K562 (cell line): ENCODE measurements at regions not wholly inside any gene's neighbourhood (a gene's known extent, or its start where the extent isn't known, plus 50 kb on each side); places are given as distances from the start of the nearest gene placed in this dataset.

ENCODE experiments used
- ATAC-seq: fragments of 200-7000 bp; cut with Tn5 transposase; 3 replicates; pipeline ENCODE4 v1.9.1; 2020; ENCODE audit warnings: moderate library complexity
- BruUV-seq: library from RNA; stranded (reverse); fragments of 400-500 nt; replicated peaks from 2 replicates; lab custom pipeline; 2021; lab: Mats Ljungman, UMichigan
- CTCF ChIA-PET: fragments of 300-600 bp; formaldehyde crosslinking; extraction: SDS; loops from one replicate; lab custom pipeline; 2021; ENCODE audit warnings: low intra/inter-chr PET ratio; lab: Yijun Ruan, JAX
- POLR2A ChIA-PET: fragments of 300-600, 350-650 bp; sonication (Branson Sonifier 250); formaldehyde crosslinking; extraction: SDS; loops from one replicate; lab custom pipeline; 2021; ENCODE audit warnings: antibody characterized with exemption, inconsistent platforms; lab: Yijun Ruan, JAX
- DNase-seq, 4 experiments: peaks; one replicate each; pipeline versions ENCODE4 v3.0.0 to v3.0.0-alpha.2; 2011 to 2018; ENCODE audit warnings: low spot score in 3 of 4, mixed read lengths in 3 of 4; ENCODE audit errors: extremely low read depth in 1 of 4
- FAIRE-seq: peaks from 2 replicates; lab custom pipeline; 2011; peaks lifted over from hg19 to GRCh38; lab: Jason Lieb, UNC
- H2AFZ ChIP-seq: 2 replicates; pipeline ENCODE4 v1.6.0; 2011; ENCODE audit warnings: low read depth, low read length, control low read depth, inconsistent platforms
- H3K27ac ChIP-seq: fragments of 200-600 bp; 3 replicates; pipeline ENCODE4 v1.8.0; 2011; ENCODE audit warnings: low read depth, mild to moderate bottlenecking, control low read depth, inconsistent platforms, low read length, moderate library complexity, mixed read lengths; ENCODE audit errors: extremely low read depth
- H3K27me3 ChIP-seq, 2 experiments: fragments of 300-600 bp in 1 of 2; 2 replicates in 1 of 2; 3 replicates in 1 of 2; pipeline versions ENCODE4 v1.6.0 to v1.8.0; 2011; ENCODE audit warnings: inconsistent platforms in 2 of 2, low read length in 2 of 2, mild to moderate bottlenecking in 1 of 2, mixed read lengths in 1 of 2, moderate library complexity in 1 of 2; ENCODE audit not compliant: control insufficient read depth in 2 of 2, insufficient read depth in 2 of 2
- H3K36me3 ChIP-seq: fragments of 300-600 bp; 3 replicates; pipeline ENCODE4 v1.8.0; 2011; ENCODE audit warnings: mild to moderate bottlenecking, low read length, inconsistent platforms; ENCODE audit not compliant: control insufficient read depth, insufficient read depth
- H3K4me1 ChIP-seq, 2 experiments: fragments of 200-600 bp in 1 of 2; replicated peaks in 1 of 2; 2 replicates in 1 of 2; 3 replicates in 1 of 2; pipeline versions ENCODE4 v1.5.1 to v1.8.0; 2011; ENCODE audit warnings: inconsistent platforms in 2 of 2, low read length in 2 of 2, mild to moderate bottlenecking in 1 of 2, mixed read lengths in 1 of 2, moderate library complexity in 1 of 2; ENCODE audit not compliant: control insufficient read depth in 2 of 2, insufficient read depth in 2 of 2
- H3K4me2 ChIP-seq: 2 replicates; pipeline ENCODE4 v1.6.1; 2011; ENCODE audit warnings: low read length, control low read depth, inconsistent platforms, mixed read lengths; ENCODE audit not compliant: insufficient read depth
- H3K4me3 ChIP-seq: fragments of 200-600 bp; sonication (generic), shearing (Covaris generic); 2 replicates; pipeline ENCODE4 v1.5.1; 2016; ENCODE audit warnings: control low read depth, inconsistent platforms
- H3K79me2 ChIP-seq: fragments of 200-600 bp; 3 replicates; pipeline ENCODE4 v1.8.0; 2011; ENCODE audit warnings: low read length, inconsistent platforms; ENCODE audit not compliant: control insufficient read depth, insufficient read depth
- H3K9ac ChIP-seq, 2 experiments: 2 replicates each; pipeline versions ENCODE4 v1.6.0 to v1.6.1; 2011; ENCODE audit warnings: low read depth in 2 of 2, low read length in 2 of 2, control low read depth in 1 of 2, inconsistent platforms in 1 of 2, mild to moderate bottlenecking in 1 of 2, mixed read lengths in 1 of 2; ENCODE audit not compliant: insufficient read depth in 1 of 2
- H3K9me1 ChIP-seq: one replicate; pipeline ENCODE4 v1.6.0; 2011; ENCODE audit warnings: inconsistent platforms, mild to moderate bottlenecking, low read length, moderate library complexity; ENCODE audit not compliant: control insufficient read depth, insufficient read depth
- H3K9me3 ChIP-seq: replicated peaks from 2 replicates; pipeline ENCODE4 v1.5.1; 2011; ENCODE audit warnings: low read depth, low read length, inconsistent platforms; ENCODE audit not compliant: control insufficient read depth, insufficient read depth
- H4K20me1 ChIP-seq: replicated peaks from 2 replicates; pipeline ENCODE4 v1.6.1; 2011; ENCODE audit warnings: low read length, inconsistent platforms, mixed read lengths; ENCODE audit not compliant: control insufficient read depth, insufficient read depth
- MXD1 ChIP-seq: fragments of 250-450 bp; sonication (Bioruptor Pico); IDR thresholded peaks from 2 replicates; pipeline ENCODE4 v1.8.0; 2021; ENCODE audit warnings: borderline replicate concordance, mild to moderate bottlenecking, moderate library complexity; ENCODE audit not compliant: poor library complexity, severe bottlenecking
- PURB ChIP-seq: sonication (generic); formaldehyde crosslinking; IDR thresholded peaks from 2 replicates; pipeline ENCODE4 v1.9.0; 2021; ENCODE audit warnings: low read depth, mild to moderate bottlenecking, missing genetic modification reagents
- ZNF395 ChIP-seq: fragments of 200-800 bp; sonication (Bioruptor generic); IDR thresholded peaks from 2 replicates; pipeline ENCODE4 v1.6.1; 2017; ENCODE audit warnings: missing genetic modification characterization, missing compliant biosample characterization
- WGBS: fragments of 100-300 bp; shearing (Covaris generic); methylation state at CpG from one replicate; pipeline ENCODE4 v1.1.6; 2016; ENCODE audit warnings: low coverage, mixed read lengths; ENCODE audit not compliant: insufficient coverage; ENCODE audit errors: missing lambda C conversion rate; 5-methylcytosine and 5-hydroxymethylcytosine counted together
- in situ Hi-C: fragments of 300-500 bp; cut with MboI; formaldehyde crosslinking; loops from 4 replicates; pipeline ENCODE4 v1.15.0; 2018; ENCODE audit warnings: inconsistent platforms, mixed read lengths
- intact Hi-C: fragments of 100-400 bp; cut with micrococcal nuclease; formaldehyde crosslinking; loops from 2 replicates; pipeline ENCODE4 v1.14.2; 2022
- TF ChIP-seq, protein P1 (sequence below), 2 experiments: IDR thresholded peaks; 2 replicates each; pipeline ENCODE4 v1.6.1; 2012; ENCODE audit warnings: improper control_type of control experiment in 2 of 2, low read depth in 2 of 2, low read length in 2 of 2, borderline replicate concordance in 1 of 2
- TF ChIP-seq, protein P2 (sequence below): fragments of 450-650 bp; conservative IDR thresholded peaks from 2 replicates; pipeline ENCODE4 v1.6.1; 2016; ENCODE audit warnings: missing genetic modification characterization, low read depth, mild to moderate bottlenecking, missing compliant biosample characterization, moderate library complexity

GRCh38 chrX:69073721-69074120 lies 91.5 kb downstream of the PJA1 start:
- H3K9ac ChIP-seq: no peak overlapping the region
- no peak for DNase-seq
- no peaks in the 10 kb centered on the region for H3K36me3 ChIP-seq
- no peaks in the 10 kb centered on the region for H3K9me3 ChIP-seq
- intact Hi-C loops: no loop called here
- TF ChIP-seq, protein P1, sequence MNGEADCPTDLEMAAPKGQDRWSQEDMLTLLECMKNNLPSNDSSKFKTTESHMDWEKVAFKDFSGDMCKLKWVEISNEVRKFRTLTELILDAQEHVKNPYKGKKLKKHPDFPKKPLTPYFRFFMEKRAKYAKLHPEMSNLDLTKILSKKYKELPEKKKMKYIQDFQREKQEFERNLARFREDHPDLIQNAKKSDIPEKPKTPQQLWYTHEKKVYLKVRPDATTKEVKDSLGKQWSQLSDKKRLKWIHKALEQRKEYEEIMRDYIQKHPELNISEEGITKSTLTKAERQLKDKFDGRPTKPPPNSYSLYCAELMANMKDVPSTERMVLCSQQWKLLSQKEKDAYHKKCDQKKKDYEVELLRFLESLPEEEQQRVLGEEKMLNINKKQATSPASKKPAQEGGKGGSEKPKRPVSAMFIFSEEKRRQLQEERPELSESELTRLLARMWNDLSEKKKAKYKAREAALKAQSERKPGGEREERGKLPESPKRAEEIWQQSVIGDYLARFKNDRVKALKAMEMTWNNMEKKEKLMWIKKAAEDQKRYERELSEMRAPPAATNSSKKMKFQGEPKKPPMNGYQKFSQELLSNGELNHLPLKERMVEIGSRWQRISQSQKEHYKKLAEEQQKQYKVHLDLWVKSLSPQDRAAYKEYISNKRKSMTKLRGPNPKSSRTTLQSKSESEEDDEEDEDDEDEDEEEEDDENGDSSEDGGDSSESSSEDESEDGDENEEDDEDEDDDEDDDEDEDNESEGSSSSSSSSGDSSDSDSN (IDR thresholded peaks at IDR 0.05; ENCODE audit: borderline replicate concordance in 1 of 2, low read depth in 2 of 2, low read length in 2 of 2): no peak
- no peak for TF ChIP-seq MXD1 (CRISPR knock-in tag)
- TF ChIP-seq ZNF395 (CRISPR knock-in tag): no peak
- TF ChIP-seq, protein P2, sequence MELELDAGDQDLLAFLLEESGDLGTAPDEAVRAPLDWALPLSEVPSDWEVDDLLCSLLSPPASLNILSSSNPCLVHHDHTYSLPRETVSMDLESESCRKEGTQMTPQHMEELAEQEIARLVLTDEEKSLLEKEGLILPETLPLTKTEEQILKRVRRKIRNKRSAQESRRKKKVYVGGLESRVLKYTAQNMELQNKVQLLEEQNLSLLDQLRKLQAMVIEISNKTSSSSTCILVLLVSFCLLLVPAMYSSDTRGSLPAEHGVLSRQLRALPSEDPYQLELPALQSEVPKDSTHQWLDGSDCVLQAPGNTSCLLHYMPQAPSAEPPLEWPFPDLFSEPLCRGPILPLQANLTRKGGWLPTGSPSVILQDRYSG: no peak
- TF ChIP-seq PURB (CRISPR knock-in tag): no peak
- no peaks in the 10 kb centered on the region; a peak in 1 of 5 replicates for H3K4me1 ChIP-seq
- H3K27ac ChIP-seq: no peak overlapping the region
- H3K4me3 ChIP-seq: no peak overlapping the region
- no peak overlapping the region for H2AFZ ChIP-seq
- H3K27me3 ChIP-seq: no peaks in the 10 kb centered on the region
- POLR2A ChIA-PET: no interaction called here
- FAIRE-seq: no peak
- no peaks in the 10 kb centered on the region for H4K20me1 ChIP-seq
- peaks cover 2% of the 10 kb centered on the region for H3K9me1 ChIP-seq
- no peak for ATAC-seq
- whole genome bisulfite sequencing: 4% methylated on average over 2 of the region's 3 CpGs
- in situ Hi-C loops: no loop called here
- H3K79me2 ChIP-seq: no peaks in the 10 kb centered on the region
- no TSS peak for BruUV-seq
- H3K4me2 ChIP-seq: no peak overlapping the region
- CTCF ChIA-PET: no interaction called here
